ENCODE measurements at regions not wholly inside any gene's neighbourhood (a gene's known extent, or its start where the extent isn't known, plus 50 kb on each side); places are given as distances from the start of the nearest gene placed in this dataset.

GRCh38 chr5:17425385-17426070, 72.5 kb upstream of the TAF11L2 start:
- TF ChIP-seq, protein P1, sequence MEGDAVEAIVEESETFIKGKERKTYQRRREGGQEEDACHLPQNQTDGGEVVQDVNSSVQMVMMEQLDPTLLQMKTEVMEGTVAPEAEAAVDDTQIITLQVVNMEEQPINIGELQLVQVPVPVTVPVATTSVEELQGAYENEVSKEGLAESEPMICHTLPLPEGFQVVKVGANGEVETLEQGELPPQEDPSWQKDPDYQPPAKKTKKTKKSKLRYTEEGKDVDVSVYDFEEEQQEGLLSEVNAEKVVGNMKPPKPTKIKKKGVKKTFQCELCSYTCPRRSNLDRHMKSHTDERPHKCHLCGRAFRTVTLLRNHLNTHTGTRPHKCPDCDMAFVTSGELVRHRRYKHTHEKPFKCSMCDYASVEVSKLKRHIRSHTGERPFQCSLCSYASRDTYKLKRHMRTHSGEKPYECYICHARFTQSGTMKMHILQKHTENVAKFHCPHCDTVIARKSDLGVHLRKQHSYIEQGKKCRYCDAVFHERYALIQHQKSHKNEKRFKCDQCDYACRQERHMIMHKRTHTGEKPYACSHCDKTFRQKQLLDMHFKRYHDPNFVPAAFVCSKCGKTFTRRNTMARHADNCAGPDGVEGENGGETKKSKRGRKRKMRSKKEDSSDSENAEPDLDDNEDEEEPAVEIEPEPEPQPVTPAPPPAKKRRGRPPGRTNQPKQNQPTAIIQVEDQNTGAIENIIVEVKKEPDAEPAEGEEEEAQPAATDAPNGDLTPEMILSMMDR (IDR thresholded peaks at IDR 0.05): no peak
- no peak for TF ChIP-seq ZFX (IDR thresholded peaks at IDR 0.05; ENCODE audit: borderline replicate concordance)
